ENCODE measurements at regions not wholly inside any gene's neighbourhood (a gene's known extent, or its start where the extent isn't known, plus 50 kb on each side); places are given as distances from the start of the nearest gene placed in this dataset.
A peak's percentile ranks its signal among the peaks of the same experiment; 100 is the strongest.

GRCh38 chr11:31947051-31947450 lies 135.9 kb upstream of the PAX6 start:
- BruUV-seq (replicated peaks): no TSS peak
- Histone ChIP-seq H3K9me3 (replicated peaks; ENCODE audit: control insufficient read depth, insufficient read depth, low read depth, low read length) (no peaks in the 10 kb centered on the region), H2AFZ (ENCODE audit: low read depth, low read length) (no peak overlapping the region), H4K20me1 (replicated peaks; ENCODE audit: control insufficient read depth, insufficient read depth, low read length) (no peaks in the 10 kb centered on the region), H3K4me2 (ENCODE audit: insufficient read depth, low read length) (no peak overlapping the region), H3K4me3 (no peak overlapping the region), H3K9me1 (ENCODE audit: control insufficient read depth, insufficient read depth, low read length) (no peaks in the 10 kb centered on the region), H3K79me2 (ENCODE audit: control insufficient read depth, insufficient read depth, low read length) (no peaks in the 10 kb centered on the region), H3K9ac (ENCODE audit: insufficient read depth in 1 of 2, low read depth in 2 of 2, low read length in 2 of 2) (no peak overlapping the region), H3K27ac (ENCODE audit: extremely low read depth, low read depth, low read length) (no peak overlapping the region), H3K36me3 (ENCODE audit: control insufficient read depth, insufficient read depth, low read length) (no peaks in the 10 kb centered on the region), H3K27me3 (ENCODE audit: control insufficient read depth in 2 of 2, insufficient read depth in 2 of 2, low read length in 2 of 2) (no peaks in the 10 kb centered on the region), H3K4me1 (replicated peaks in 1 of 2; ENCODE audit: control insufficient read depth in 2 of 2, insufficient read depth in 2 of 2, low read length in 2 of 2) (no peaks in the 10 kb centered on the region)
- in situ Hi-C loops (cut with MboI) (no loop called here), intact Hi-C loops (cut with micrococcal nuclease) (no loop called here)
- FAIRE-seq: no peak
- peak in 1 of 4 experiments; percentile 3 for DNase-seq (ENCODE audit: extremely low read depth in 1 of 4, low spot score in 3 of 4)
- TF ChIP-seq JUND (IDR thresholded peaks at IDR 0.05; ENCODE audit: borderline replicate concordance, low read depth, low read length): no peak
- no peak for TF ChIP-seq JUND (tag; IDR thresholded peaks at IDR 0.05; ENCODE audit: borderline replicate concordance, low read depth, low read length)
- no peak for TF ChIP-seq SNAPC5 (CRISPR knock-in tag; IDR thresholded peaks at IDR 0.05)
- TF ChIP-seq ZNF740 (CRISPR knock-in tag; IDR thresholded peaks at IDR 0.05): no peak
- no peak for TF ChIP-seq ZNF740 (tag; IDR thresholded peaks at IDR 0.05)
- TF ChIP-seq PHF8 (IDR thresholded peaks at IDR 0.05; ENCODE audit: borderline replicate concordance, low read length): no peak
- TF ChIP-seq DNMT1 (IDR thresholded peaks at IDR 0.05): no peak
- 0 out of 2 replicates have a peak, but pooled peaks have one; percentile 10 for TF ChIP-seq NFE2 (IDR thresholded peaks at IDR 0.05; ENCODE audit: low read depth)
- no peak for TF ChIP-seq E2F4 (CRISPR knock-in tag; IDR thresholded peaks at IDR 0.05; ENCODE audit: low read depth)
- no peak for TF ChIP-seq MCM2 (IDR thresholded peaks at IDR 0.05; ENCODE audit: low read depth)
- TF ChIP-seq MED1 (CRISPR knock-in tag; IDR thresholded peaks at IDR 0.05; ENCODE audit: borderline replicate concordance): no peak
- TF ChIP-seq ETV6 (IDR thresholded peaks at IDR 0.05; ENCODE audit: borderline replicate concordance in 1 of 2, low read depth in 2 of 2, low read length in 1 of 2): no peak
- no peak for TF ChIP-seq ETV6 (CRISPR knock-in tag; IDR thresholded peaks at IDR 0.05; ENCODE audit: borderline replicate concordance)
- TF ChIP-seq NEUROD1 (IDR thresholded peaks at IDR 0.05; ENCODE audit: borderline replicate concordance, low read depth, low read length, partially characterized antibody): no peak
- no peak for TF ChIP-seq BMI1 (IDR thresholded peaks at IDR 0.05; ENCODE audit: low read length)
- 0 out of 2 replicates have a peak, but pooled peaks have one; percentile 6 for TF ChIP-seq ZNF316 (IDR thresholded peaks at IDR 0.05)
- TF ChIP-seq CHAMP1 (IDR thresholded peaks at IDR 0.05): no peak
- TF ChIP-seq CHD4 (IDR thresholded peaks at IDR 0.05; ENCODE audit: insufficient read depth, insufficient replicate concordance, low read depth, low read length, poor library complexity, severe bottlenecking): no peak
- WGBS (ENCODE audit: insufficient coverage, low coverage, missing lambda C conversion rate): 1% methylated on average over 6 of the region's 6 CpGs
- ATAC-seq: no peak
- CTCF ChIA-PET (ENCODE audit: low intra/inter-chr PET ratio): no interaction called here
- POLR2A ChIA-PET: interaction anchor here (0.6 to 0.7 kb wide), 2 partner anchors 9 to 49 kb away, joined by 3 read pairs; no protein-coding TSS in a partner anchor
